ENCODE measurements at regions not wholly inside any gene's neighbourhood (a gene's known extent, or its start where the extent isn't known, plus 50 kb on each side); places are given as distances from the start of the nearest gene placed in this dataset.

- no peaks in the 10 kb centered on the region for H3K4me1 ChIP-seq (ENCODE audit: low read depth)
- H3K4me3 ChIP-seq = no peak overlapping the region
- intact Hi-C loops (cut with DNase I, micrococcal nuclease) = no loop called here
- no peaks in the 10 kb centered on the region for H3K36me3 ChIP-seq (ENCODE audit: low read depth)
- no peaks in the 10 kb centered on the region for H3K9me3 ChIP-seq
- ATAC-seq (no peak), DNase-seq (no peak)
- TF ChIP-seq CTCF (IDR thresholded peaks at IDR 0.05) = no peak
Observed at GRCh38 chr5:2131826-2132496, 249.2 kb upstream of the IRX4 start.

GRCh38 chr5:2131196-2131595 is 248.5 kb upstream of the IRX4 start:
- Histone ChIP-seq H3K4me3 (no peak overlapping the region), H3K4me1 (ENCODE audit: low read depth) (no peaks in the 10 kb centered on the region), H3K9me3 (no peaks in the 10 kb centered on the region), H3K36me3 (ENCODE audit: low read depth) (no peaks in the 10 kb centered on the region)
- TF ChIP-seq CTCF (IDR thresholded peaks at IDR 0.05) = no peak
- DNase-seq (no peak), ATAC-seq (no peak)
- intact Hi-C loops (cut with DNase I, micrococcal nuclease) = no loop called here

GRCh38 chr5:2130361-2130760 is 247.6 kb upstream of the IRX4 start:
- Histone ChIP-seq H3K4me1 (ENCODE audit: low read depth) (no peaks in the 10 kb centered on the region), H3K4me3 (no peak overlapping the region), H3K9me3 (no peaks in the 10 kb centered on the region), H3K36me3 (ENCODE audit: low read depth) (no peaks in the 10 kb centered on the region)
- no peak for DNase-seq
- no peak for ATAC-seq
- intact Hi-C loops (cut with DNase I, micrococcal nuclease) = no loop called here
- TF ChIP-seq CTCF (IDR thresholded peaks at IDR 0.05) = no peak

GRCh38 chr5:2129568-2130272 is 247.0 kb upstream of the IRX4 start:
- H3K9me3 ChIP-seq = no peaks in the 10 kb centered on the region
- ATAC-seq = no peak
- DNase-seq = no peak

GRCh38 chr5:2128686-2129355 is 246.1 kb upstream of the IRX4 start:
- H3K4me3 ChIP-seq = no peak overlapping the region
- no peak for DNase-seq

More at GRCh38 chr5:2129568-2130272, 247.0 kb upstream of the IRX4 start:
- TF ChIP-seq CTCF (IDR thresholded peaks at IDR 0.05) = no peak
- Histone ChIP-seq H3K4me3 (no peak overlapping the region), H3K4me1 (ENCODE audit: low read depth) (no peaks in the 10 kb centered on the region), H3K36me3 (ENCODE audit: low read depth) (no peaks in the 10 kb centered on the region)
- intact Hi-C loops (cut with DNase I, micrococcal nuclease) = no loop called here

More at GRCh38 chr5:2128686-2129355, 246.1 kb upstream of the IRX4 start:
- intact Hi-C loops (cut with DNase I, micrococcal nuclease) = no loop called here
- no peak for ATAC-seq
- H3K36me3 ChIP-seq (ENCODE audit: low read depth) = no peaks in the 10 kb centered on the region
- TF ChIP-seq CTCF (IDR thresholded peaks at IDR 0.05) = no peak
- no peaks in the 10 kb centered on the region for H3K4me1 ChIP-seq (ENCODE audit: low read depth)
- H3K9me3 ChIP-seq = no peaks in the 10 kb centered on the region

All from mucosa of descending colon (tissue), 3 donors.